ENCODE measurements at regions not wholly inside any gene's neighbourhood (a gene's known extent, or its start where the extent isn't known, plus 50 kb on each side); places are given as distances from the start of the nearest gene placed in this dataset.
"Not testable (repeated sequence)": the region's sequence is repeated elsewhere in the genome, so short reads cannot be mapped to it uniquely, and the experiment has no call there.

- TF ChIP-seq, protein P1, sequence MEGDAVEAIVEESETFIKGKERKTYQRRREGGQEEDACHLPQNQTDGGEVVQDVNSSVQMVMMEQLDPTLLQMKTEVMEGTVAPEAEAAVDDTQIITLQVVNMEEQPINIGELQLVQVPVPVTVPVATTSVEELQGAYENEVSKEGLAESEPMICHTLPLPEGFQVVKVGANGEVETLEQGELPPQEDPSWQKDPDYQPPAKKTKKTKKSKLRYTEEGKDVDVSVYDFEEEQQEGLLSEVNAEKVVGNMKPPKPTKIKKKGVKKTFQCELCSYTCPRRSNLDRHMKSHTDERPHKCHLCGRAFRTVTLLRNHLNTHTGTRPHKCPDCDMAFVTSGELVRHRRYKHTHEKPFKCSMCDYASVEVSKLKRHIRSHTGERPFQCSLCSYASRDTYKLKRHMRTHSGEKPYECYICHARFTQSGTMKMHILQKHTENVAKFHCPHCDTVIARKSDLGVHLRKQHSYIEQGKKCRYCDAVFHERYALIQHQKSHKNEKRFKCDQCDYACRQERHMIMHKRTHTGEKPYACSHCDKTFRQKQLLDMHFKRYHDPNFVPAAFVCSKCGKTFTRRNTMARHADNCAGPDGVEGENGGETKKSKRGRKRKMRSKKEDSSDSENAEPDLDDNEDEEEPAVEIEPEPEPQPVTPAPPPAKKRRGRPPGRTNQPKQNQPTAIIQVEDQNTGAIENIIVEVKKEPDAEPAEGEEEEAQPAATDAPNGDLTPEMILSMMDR (IDR thresholded peaks at IDR 0.05): no peak
- no peak for ATAC-seq (ENCODE audit: low FRiP score)
- no peak for DNase-seq (ENCODE audit: low spot score)
These were observed 126.6 kb upstream of the SALL4 start for GRCh38 chr20:51928931-51929330.

GRCh38 chr20:51927970-51928369 lies 125.6 kb upstream of the SALL4 start:
- not testable (repeated sequence) for ATAC-seq (ENCODE audit: low FRiP score)

GRCh38 chr20:51926670-51927305 lies 124.5 kb upstream of the SALL4 start:
- ATAC-seq (ENCODE audit: low FRiP score): no peak

More at GRCh38 chr20:51927970-51928369, 125.6 kb upstream of the SALL4 start:
- not testable (repeated sequence) for DNase-seq (ENCODE audit: low spot score)

DNA sequence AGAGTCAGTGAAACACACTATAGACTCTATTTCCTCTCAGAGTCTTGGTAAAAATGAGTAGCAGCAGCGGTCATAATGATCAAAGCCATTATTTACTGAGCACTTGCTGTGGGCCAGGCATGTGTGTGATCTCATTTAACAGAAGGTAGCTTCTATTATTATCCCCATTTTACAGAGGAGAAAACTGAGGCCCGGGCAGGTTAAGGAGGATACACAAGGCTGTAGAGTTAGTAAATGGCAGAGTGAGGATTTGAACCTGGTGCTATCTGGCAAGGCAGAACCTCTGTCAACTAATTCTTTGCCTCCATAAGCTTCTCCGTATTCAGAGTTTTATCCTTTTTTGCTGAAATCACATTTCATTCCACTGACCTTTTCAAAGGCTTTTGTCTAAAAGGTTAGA lies 122.2 kb upstream of the SALL4 start:
- ATAC-seq (ENCODE audit: low FRiP score) (no peak), DNase-seq (ENCODE audit: low spot score) (no peak)

More at GRCh38 chr20:51926670-51927305, 124.5 kb upstream of the SALL4 start:
- no peak for DNase-seq (ENCODE audit: low spot score)
- TF ChIP-seq, protein P1 (IDR thresholded peaks at IDR 0.05): no peak

GRCh38 chr20:51923633-51924032 lies 121.3 kb upstream of the SALL4 start:
- DNase-seq (ENCODE audit: low spot score) (no peak), ATAC-seq (ENCODE audit: low FRiP score) (no peak)
- TF ChIP-seq, protein P1 (IDR thresholded peaks at IDR 0.05): no peak

More for the DNA sequence above, 122.2 kb upstream of the SALL4 start:
- TF ChIP-seq, protein P1 (IDR thresholded peaks at IDR 0.05): no peak

- ATAC-seq (ENCODE audit: low FRiP score); DNase-seq (ENCODE audit: low spot score): not testable (repeated sequence)
These were observed 120.5 kb upstream of the SALL4 start for GRCh38 chr20:51922812-51923211.

- TF ChIP-seq, protein P1 (IDR thresholded peaks at IDR 0.05): no peak
- DNase-seq (ENCODE audit: low spot score): no peak
- ATAC-seq (ENCODE audit: low FRiP score): no peak
These were observed 116.2 kb upstream of the SALL4 start for GRCh38 chr20:51918561-51918960.

GRCh38 chr20:51917886-51918535 lies 115.7 kb upstream of the SALL4 start:
- ATAC-seq (ENCODE audit: low FRiP score) (no peak), DNase-seq (ENCODE audit: low spot score) (no peak)
- TF ChIP-seq, protein P1 (IDR thresholded peaks at IDR 0.05): no peak
